H54 (cell line): ENCODE measurements at regions not wholly inside any gene's neighbourhood (a gene's known extent, or its start where the extent isn't known, plus 50 kb on each side); places are given as distances from the start of the nearest gene placed in this dataset.
"Not testable (repeated sequence)": the region's sequence is repeated elsewhere in the genome, so short reads cannot be mapped to it uniquely, and the experiment has no call there.

Experiments used
- DNase-seq: peaks from one replicate; pipeline ENCODE4 v3.0.0; 2011; ENCODE audit warnings: low spot score, mixed read lengths; ENCODE audit not compliant: insufficient read length
- FAIRE-seq: peaks from 3 replicates; lab custom pipeline; 2011; peaks lifted over from hg19 to GRCh38; lab: Jason Lieb, UNC
- POLR2A ChIP-seq: IDR thresholded peaks from 2 replicates; pipeline ENCODE4 v1.6.1; 2011; ENCODE audit warnings: low read depth, mild to moderate bottlenecking, low read length

GRCh38 chr10:125605167-125605566 is 77.8 kb downstream of the TEX36 start:
- no peak for FAIRE-seq
- TF ChIP-seq POLR2A: no peak
- no peak for DNase-seq

GRCh38 chr10:125602825-125603224 is 80.1 kb downstream of the TEX36 start:
- DNase-seq (no peak), FAIRE-seq (no peak)
- no peak for TF ChIP-seq POLR2A

GRCh38 chr10:125599194-125599593 is 83.8 kb downstream of the TEX36 start:
- FAIRE-seq: no peak
- TF ChIP-seq POLR2A: no peak
- no peak for DNase-seq

DNA sequence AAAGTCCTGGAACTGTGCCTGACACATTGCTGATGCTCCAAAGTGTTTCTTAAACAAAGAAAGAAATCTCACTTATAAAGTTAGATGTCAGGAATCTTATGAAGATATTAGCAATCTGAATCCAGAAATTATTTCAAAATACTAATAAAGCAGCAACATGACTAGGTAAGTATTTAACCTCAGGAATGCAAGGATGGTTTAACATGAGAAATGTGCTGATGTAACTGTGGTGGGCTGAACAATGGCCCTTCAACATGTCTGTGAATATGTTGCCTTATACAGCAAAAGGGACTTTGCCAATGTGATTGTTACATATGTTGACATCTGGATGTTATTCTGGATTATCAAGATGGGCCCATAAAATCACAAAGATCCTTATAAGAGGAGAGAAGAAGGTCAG is 87.1 kb downstream of the TEX36 start:
- FAIRE-seq (no peak), DNase-seq (no peak)
- no peak for TF ChIP-seq POLR2A

- FAIRE-seq (no peak), DNase-seq (no peak)
- TF ChIP-seq POLR2A: no peak
Observed at GRCh38 chr10:125593644-125594043, 89.3 kb downstream of the TEX36 start.

DNA sequence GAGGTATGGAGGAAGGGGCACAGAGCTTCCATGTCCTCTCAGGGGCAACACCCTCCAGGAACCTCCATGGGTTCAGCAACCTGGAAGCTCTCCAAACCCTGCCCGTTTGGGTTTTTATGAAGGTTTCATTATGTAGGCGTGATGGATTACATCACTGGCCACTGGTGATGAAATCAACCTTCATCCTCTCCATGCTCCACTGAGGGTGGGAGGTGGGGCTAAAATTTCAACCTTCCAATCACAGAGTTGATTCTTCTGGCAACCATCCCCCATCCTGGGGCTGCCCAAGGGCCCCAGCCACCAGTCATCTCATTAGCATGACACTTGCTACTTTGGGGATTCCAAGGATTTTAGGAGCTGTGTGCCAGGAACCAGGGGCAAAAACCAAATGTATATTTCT is 90.1 kb downstream of the TEX36 start:
- no peak for DNase-seq
- TF ChIP-seq POLR2A: no peak
- FAIRE-seq: no peak

- DNase-seq (no peak), FAIRE-seq (no peak)
- TF ChIP-seq POLR2A: no peak
Observed at GRCh38 chr10:125591886-125592285, 91.1 kb downstream of the TEX36 start.

GRCh38 chr10:125588738-125589137 is 94.2 kb downstream of the TEX36 start:
- DNase-seq, FAIRE-seq: not testable (repeated sequence)

- TF ChIP-seq POLR2A: no peak
- DNase-seq (no peak), FAIRE-seq (no peak)
Observed at GRCh38 chr10:125584954-125585353, 98.0 kb downstream of the TEX36 start.

- TF ChIP-seq POLR2A: no peak
- DNase-seq (no peak), FAIRE-seq (no peak)
Observed at GRCh38 chr10:125578658-125579315, 104.2 kb downstream of the TEX36 start.

DNA sequence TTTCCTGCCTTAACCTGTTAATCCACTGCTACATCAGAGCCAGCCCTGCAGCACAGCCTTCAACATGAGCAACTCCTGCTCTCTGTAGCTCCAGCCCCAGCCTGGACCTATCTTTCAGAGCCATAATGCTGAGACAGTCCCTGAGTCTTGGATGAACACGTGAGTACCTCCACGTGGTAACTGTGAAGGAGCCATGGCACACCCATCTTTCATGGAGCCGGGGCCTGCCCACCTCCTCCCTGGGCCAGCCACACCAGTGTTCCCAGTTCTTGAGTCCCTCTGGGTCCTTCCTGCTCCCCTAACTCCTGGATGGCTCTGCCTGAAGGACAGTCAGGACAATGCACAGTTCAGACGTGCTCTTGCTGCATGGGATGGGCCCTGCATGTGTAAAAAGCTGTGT is 107.1 kb downstream of the TEX36 start:
- no peak for DNase-seq
- TF ChIP-seq POLR2A: no peak
- no peak for FAIRE-seq

DNA sequence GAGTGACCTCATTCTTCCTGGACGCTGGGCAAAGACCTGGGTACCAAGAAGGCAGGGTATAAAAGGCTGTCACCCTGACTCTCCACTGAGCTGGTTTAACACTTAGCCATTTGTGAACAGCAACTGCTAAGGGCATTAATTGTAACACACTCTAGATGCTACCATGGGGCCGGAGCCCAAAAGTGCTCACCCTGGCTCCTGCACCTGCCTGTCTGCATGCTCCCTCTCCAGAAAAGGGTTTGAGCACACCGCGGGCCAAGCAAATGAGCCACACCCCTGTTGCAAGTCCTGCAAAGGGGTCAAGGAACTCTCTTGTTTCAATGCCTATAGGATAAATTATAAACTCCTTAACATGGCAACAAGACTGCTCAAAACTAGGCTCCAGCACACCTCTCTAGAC is 114.8 kb downstream of the TEX36 start:
- no peak for TF ChIP-seq POLR2A
- DNase-seq: no peak
- no peak for FAIRE-seq

- no peak for FAIRE-seq
- TF ChIP-seq POLR2A: no peak
- no peak for DNase-seq
Observed at GRCh38 chr10:125567529-125567928, 115.4 kb downstream of the TEX36 start.

DNA sequence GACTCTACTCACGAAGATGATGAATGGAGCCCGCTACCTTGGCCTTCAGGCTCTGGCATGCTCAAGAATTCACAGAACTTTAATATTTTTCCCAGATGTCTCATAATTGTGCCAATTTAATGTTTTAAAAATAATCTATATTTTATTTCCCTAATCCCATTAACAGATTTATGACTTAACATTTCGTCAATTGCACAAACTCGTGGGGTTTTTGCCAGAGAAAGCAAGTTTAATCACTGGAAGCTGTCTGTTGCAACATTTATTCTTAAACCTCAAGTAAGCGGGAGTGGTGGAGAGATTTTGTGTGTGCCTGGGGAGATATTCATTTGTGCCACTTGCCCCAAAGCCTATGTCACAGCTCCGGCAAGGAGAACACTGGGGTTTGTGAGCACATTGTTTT is 117.9 kb downstream of the TEX36 start:
- no peak for DNase-seq
- FAIRE-seq: no peak
- no peak for TF ChIP-seq POLR2A

GRCh38 chr10:125564570-125564969 is 118.4 kb downstream of the TEX36 start:
- FAIRE-seq: no peak
- no peak for TF ChIP-seq POLR2A
- no peak for DNase-seq
